ENCODE measurements at regions not wholly inside any gene's neighbourhood (a gene's known extent, or its start where the extent isn't known, plus 50 kb on each side); places are given as distances from the start of the nearest gene placed in this dataset.

DNA sequence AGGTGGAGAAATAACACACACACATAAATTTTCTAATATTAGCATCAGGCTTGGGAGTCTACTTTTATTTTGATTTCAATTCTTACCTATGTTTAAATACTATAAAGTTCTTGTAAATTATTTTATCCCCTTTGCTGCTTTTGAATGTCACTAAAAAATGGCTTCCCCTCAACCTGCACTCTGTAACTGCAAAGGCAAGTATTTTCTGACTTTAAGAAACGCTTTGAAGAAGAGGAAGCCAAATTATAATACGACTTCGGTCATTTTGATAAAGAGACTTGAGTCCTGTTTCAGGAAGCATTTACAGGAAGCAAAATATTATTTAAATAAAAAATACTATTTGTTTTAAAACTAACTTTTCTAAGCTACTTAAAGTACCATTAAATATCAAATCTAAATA, 627.7 kb upstream of the AGTR1 start:
- Histone ChIP-seq H3K4me1 (ENCODE audit: insufficient read depth, low read length) (no peaks in the 10 kb centered on the region), H3K36me3 (ENCODE audit: insufficient read depth, low read length) (no peaks in the 10 kb centered on the region), H3K9me3 (ENCODE audit: control insufficient read depth in 1 of 2, insufficient read depth in 1 of 2, low read length in 2 of 2) (no peaks in the 10 kb centered on the region), H3K27me3 (ENCODE audit: control insufficient read depth in 1 of 2, insufficient read depth in 2 of 2, low read length in 2 of 2) (no peaks in the 10 kb centered on the region), H3K27ac (ENCODE audit: low read depth in 1 of 2, low read length in 2 of 2) (no peak overlapping the region), H3K4me3 (ENCODE audit: low read length) (no peak overlapping the region)
- H3K4me1 Mint-ChIP-seq (ENCODE audit: low read depth): no peaks in the 10 kb centered on the region
- intact Hi-C loops (cut with DNase I, micrococcal nuclease): no loop called here
- no peaks in the 10 kb centered on the region for H3K9me3 Mint-ChIP-seq
- H3K27ac Mint-ChIP-seq: no peak overlapping the region
- H3K27me3 Mint-ChIP-seq: no peaks in the 10 kb centered on the region
- no peak for DNase-seq
- POLR2A ChIA-PET: no interaction called here
- TF ChIP-seq, protein P1, sequence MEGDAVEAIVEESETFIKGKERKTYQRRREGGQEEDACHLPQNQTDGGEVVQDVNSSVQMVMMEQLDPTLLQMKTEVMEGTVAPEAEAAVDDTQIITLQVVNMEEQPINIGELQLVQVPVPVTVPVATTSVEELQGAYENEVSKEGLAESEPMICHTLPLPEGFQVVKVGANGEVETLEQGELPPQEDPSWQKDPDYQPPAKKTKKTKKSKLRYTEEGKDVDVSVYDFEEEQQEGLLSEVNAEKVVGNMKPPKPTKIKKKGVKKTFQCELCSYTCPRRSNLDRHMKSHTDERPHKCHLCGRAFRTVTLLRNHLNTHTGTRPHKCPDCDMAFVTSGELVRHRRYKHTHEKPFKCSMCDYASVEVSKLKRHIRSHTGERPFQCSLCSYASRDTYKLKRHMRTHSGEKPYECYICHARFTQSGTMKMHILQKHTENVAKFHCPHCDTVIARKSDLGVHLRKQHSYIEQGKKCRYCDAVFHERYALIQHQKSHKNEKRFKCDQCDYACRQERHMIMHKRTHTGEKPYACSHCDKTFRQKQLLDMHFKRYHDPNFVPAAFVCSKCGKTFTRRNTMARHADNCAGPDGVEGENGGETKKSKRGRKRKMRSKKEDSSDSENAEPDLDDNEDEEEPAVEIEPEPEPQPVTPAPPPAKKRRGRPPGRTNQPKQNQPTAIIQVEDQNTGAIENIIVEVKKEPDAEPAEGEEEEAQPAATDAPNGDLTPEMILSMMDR (IDR thresholded peaks at IDR 0.05): no peak
- CTCF ChIA-PET: no interaction called here
- ATAC-seq (ENCODE audit: poor library complexity): no peak
- no peaks in the 10 kb centered on the region for H3K36me3 Mint-ChIP-seq (ENCODE audit: low read depth)
- H3K4me3 Mint-ChIP-seq: no peak overlapping the region

DNA sequence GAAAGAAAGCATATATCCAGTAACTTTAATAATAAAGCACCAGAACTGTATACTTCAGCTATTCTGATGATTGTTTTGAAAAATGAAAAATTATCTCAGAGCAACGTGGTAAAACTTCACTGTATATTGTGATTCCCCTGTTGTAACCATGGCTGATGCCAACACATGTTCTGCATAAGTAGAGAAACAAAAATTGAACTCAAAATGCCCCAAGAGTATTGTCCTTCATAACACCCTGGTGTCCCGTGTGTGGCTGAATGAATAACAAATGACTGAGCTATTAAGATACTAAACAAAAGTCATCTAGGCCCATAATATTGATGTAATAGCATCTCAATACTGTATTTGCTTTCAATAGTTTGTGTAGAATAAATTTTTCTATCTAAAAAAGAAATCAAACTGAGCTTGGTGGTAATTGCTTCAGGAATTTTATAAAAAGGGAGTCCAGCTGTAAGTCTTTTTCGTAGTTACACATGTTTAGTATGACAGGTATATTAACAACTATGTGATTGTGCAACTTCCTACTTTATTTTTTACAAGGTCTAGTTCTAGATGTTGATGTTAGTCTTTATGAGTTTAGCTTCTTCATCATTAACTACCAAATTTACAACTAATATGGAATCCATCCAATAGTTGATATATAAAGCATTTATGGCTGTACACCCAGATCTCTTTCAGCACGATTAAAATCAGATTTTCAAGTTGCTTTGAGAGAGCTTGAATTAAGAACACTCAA, 623.8 kb upstream of the AGTR1 start:
- Mint-ChIP-seq H3K27ac (no peak overlapping the region), H3K4me3 (no peak overlapping the region), H3K27me3 (no peaks in the 10 kb centered on the region), H3K4me1 (ENCODE audit: low read depth) (no peaks in the 10 kb centered on the region), H3K36me3 (ENCODE audit: low read depth) (no peaks in the 10 kb centered on the region), H3K9me3 (peaks cover 2% of the 10 kb centered on the region)
- H3K27me3 ChIP-seq (ENCODE audit: control insufficient read depth in 1 of 2, insufficient read depth in 2 of 2, low read length in 2 of 2): no peaks in the 10 kb centered on the region
- ChIA-PET POLR2A (no interaction called here), CTCF (interaction anchor here (1.2 kb wide), 1 partner anchor 28 kb away, joined by 4 read pairs; no protein-coding TSS in a partner anchor)
- H3K4me1 ChIP-seq (ENCODE audit: insufficient read depth, low read length): no peaks in the 10 kb centered on the region
- DNase-seq (no peak), ATAC-seq (ENCODE audit: poor library complexity) (no peak)
- no peak overlapping the region for H3K4me3 ChIP-seq (ENCODE audit: low read length)
- TF ChIP-seq, protein P1 (IDR thresholded peaks at IDR 0.05): no peak
- intact Hi-C loops (cut with DNase I, micrococcal nuclease): no loop called here
- H3K36me3 ChIP-seq (ENCODE audit: insufficient read depth, low read length): no peaks in the 10 kb centered on the region
- no peak overlapping the region for H3K27ac ChIP-seq (ENCODE audit: low read depth in 1 of 2, low read length in 2 of 2)
- no peaks in the 10 kb centered on the region for H3K9me3 ChIP-seq (ENCODE audit: control insufficient read depth in 1 of 2, insufficient read depth in 1 of 2, low read length in 2 of 2)

DNA sequence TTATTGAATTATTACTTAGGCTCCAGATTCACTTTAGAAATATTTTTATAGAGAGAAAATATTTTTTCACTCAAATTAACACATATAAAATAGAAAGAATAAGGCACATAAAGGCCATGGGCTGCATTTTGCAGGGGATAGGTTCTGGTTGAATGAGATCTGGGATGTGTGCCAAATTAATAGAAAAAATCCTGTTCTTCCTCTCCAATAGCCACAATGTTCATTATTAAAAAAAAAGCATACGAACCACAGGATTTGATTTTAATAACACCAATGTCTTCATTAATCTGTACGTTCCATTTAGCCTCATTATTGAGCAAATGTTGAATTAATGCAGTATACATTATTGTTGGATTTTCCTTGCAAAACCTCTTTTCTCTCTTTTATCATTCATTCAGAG, 622.8 kb upstream of the AGTR1 start:
- DNase-seq (no peak), ATAC-seq (ENCODE audit: poor library complexity) (no peak)
- intact Hi-C loops (cut with DNase I, micrococcal nuclease): no loop called here
- peaks cover 2% of the 10 kb centered on the region for H3K9me3 Mint-ChIP-seq
- Histone ChIP-seq H3K36me3 (ENCODE audit: insufficient read depth, low read length) (no peaks in the 10 kb centered on the region), H3K9me3 (ENCODE audit: control insufficient read depth in 1 of 2, insufficient read depth in 1 of 2, low read length in 2 of 2) (no peaks in the 10 kb centered on the region), H3K4me3 (ENCODE audit: low read length) (no peak overlapping the region), H3K4me1 (ENCODE audit: insufficient read depth, low read length) (no peaks in the 10 kb centered on the region), H3K27ac (ENCODE audit: low read depth in 1 of 2, low read length in 2 of 2) (no peak overlapping the region), H3K27me3 (ENCODE audit: control insufficient read depth in 1 of 2, insufficient read depth in 2 of 2, low read length in 2 of 2) (no peaks in the 10 kb centered on the region)
- H3K4me1 Mint-ChIP-seq (ENCODE audit: low read depth): no peaks in the 10 kb centered on the region
- TF ChIP-seq, protein P1 (IDR thresholded peaks at IDR 0.05): no peak
- H3K27ac Mint-ChIP-seq: no peak overlapping the region
- no peak overlapping the region for H3K4me3 Mint-ChIP-seq
- H3K27me3 Mint-ChIP-seq: no peaks in the 10 kb centered on the region
- H3K36me3 Mint-ChIP-seq (ENCODE audit: low read depth): no peaks in the 10 kb centered on the region
- ChIA-PET CTCF (no interaction called here), POLR2A (no interaction called here)

Data from CD4-positive, alpha-beta T cell (primary cell).